ENCODE measurements at regions not wholly inside any gene's neighbourhood (a gene's known extent, or its start where the extent isn't known, plus 50 kb on each side); places are given as distances from the start of the nearest gene placed in this dataset.

DNA sequence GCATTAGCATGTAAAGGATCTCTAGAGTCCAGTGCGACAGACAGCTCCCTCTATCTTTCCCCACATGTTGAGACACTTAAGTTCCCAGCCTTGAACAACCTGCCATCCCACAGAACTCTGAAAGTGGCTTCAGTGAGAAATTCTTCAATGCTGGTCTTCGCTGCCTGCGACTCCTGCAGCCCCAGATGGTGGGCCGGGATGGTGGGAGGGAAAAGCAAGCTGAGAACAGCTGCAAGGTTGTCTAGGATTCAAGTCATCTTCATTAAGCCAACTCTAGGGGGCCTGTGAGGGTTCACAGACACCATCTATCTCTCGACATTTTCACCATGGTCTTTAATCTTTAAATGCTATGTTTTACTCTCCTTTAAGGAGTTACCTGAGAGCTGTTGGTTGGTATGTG lies 185.5 kb upstream of the C1orf174 start:
- H3K27ac ChIP-seq (ENCODE audit: low read length): no peak overlapping the region
- H3K27me3 ChIP-seq (ENCODE audit: control insufficient read depth, insufficient read depth): no peaks in the 10 kb centered on the region
- H3K4me1 ChIP-seq (ENCODE audit: control insufficient read depth, insufficient read depth, low read length): peaks cover 2% of the 10 kb centered on the region
- H3K9me3 ChIP-seq (ENCODE audit: control insufficient read depth, low read length): no peaks in the 10 kb centered on the region
- DNase-seq (no peak), ATAC-seq (no peak)
- H3K4me3 ChIP-seq (ENCODE audit: low read length): no peak overlapping the region
- 77% methylated on average over 5 of the region's 5 CpGs for WGBS
- intact Hi-C loops (cut with DNase I): no loop called here

DNA sequence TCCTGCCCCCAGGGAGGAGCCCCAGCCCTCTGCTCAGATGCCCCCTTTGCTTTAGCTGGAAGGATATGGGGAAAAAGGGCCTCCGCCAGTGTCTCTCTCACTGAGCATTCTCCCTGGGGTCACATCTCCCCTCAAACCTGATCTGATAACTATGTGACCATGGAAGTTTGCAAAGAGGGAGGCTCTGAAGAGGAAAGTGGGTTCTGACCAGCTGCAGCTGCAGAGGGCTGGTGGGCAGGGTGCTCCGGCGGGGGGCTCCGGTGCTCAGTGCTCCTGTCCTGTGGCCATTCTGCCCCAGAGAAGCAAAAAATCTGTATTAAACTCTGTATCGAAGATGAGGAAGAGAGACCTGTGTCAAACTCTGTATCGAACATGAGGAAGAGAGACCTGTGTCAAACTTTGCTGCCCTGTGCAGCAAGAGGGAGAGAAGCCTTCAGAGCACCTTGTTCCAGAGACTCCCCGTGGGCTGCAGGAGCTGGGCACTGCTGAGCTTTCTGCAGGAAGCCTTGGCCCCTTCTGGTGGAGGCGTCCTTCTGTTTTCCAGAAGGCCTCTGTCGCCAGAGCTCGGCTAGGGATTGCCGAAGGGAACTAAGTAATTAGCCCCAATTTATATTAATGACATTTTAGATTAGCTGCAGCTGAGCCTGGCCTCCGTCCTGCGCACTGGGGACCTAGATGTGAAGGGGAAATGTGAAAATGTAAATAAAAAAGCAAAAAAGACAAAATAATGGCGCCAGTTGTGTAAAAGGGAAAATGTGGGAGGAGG lies 186.2 kb upstream of the C1orf174 start:
- DNase-seq (no peak), ATAC-seq (no peak)
- peaks cover 2% of the 10 kb centered on the region for H3K4me1 ChIP-seq (ENCODE audit: control insufficient read depth, insufficient read depth, low read length)
- H3K4me3 ChIP-seq (ENCODE audit: low read length): no peak overlapping the region
- intact Hi-C loops (cut with DNase I): no loop called here
- 89% methylated on average over 14 of the region's 14 CpGs for WGBS
- no peak overlapping the region for H3K27ac ChIP-seq (ENCODE audit: low read length)
- H3K27me3 ChIP-seq (ENCODE audit: control insufficient read depth, insufficient read depth): no peaks in the 10 kb centered on the region
- peaks cover under 1% of the 10 kb centered on the region for H3K9me3 ChIP-seq (ENCODE audit: control insufficient read depth, low read length)

DNA sequence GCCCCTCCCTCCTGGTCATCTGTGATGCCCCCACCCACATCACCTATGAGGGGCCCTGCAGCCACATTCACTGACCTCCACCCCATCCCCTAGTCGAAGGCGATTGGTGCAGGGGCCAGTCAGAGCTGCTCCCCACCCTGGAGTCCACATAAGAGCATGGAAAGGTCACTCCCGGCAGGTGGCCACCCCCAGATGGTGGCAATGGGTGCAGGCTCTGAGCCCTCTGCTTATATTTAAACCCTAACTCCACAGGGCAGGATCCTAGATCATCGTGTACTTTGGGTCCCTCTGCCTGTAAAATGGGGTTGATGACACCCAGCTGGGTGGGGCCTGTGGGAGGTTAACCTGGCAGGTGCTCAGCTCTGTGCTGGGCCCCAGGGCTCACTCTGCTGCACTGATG lies 186.8 kb upstream of the C1orf174 start:
- H3K27ac ChIP-seq (ENCODE audit: low read length): no peak overlapping the region
- no peak overlapping the region for H3K4me3 ChIP-seq (ENCODE audit: low read length)
- peaks cover 2% of the 10 kb centered on the region for H3K9me3 ChIP-seq (ENCODE audit: control insufficient read depth, low read length)
- WGBS: 85% methylated on average over 4 of the region's 4 CpGs
- intact Hi-C loops (cut with DNase I): no loop called here
- H3K4me1 ChIP-seq (ENCODE audit: control insufficient read depth, insufficient read depth, low read length): peaks cover 2% of the 10 kb centered on the region
- no peak for DNase-seq
- ATAC-seq: no peak
- H3K27me3 ChIP-seq (ENCODE audit: control insufficient read depth, insufficient read depth): no peaks in the 10 kb centered on the region

DNA sequence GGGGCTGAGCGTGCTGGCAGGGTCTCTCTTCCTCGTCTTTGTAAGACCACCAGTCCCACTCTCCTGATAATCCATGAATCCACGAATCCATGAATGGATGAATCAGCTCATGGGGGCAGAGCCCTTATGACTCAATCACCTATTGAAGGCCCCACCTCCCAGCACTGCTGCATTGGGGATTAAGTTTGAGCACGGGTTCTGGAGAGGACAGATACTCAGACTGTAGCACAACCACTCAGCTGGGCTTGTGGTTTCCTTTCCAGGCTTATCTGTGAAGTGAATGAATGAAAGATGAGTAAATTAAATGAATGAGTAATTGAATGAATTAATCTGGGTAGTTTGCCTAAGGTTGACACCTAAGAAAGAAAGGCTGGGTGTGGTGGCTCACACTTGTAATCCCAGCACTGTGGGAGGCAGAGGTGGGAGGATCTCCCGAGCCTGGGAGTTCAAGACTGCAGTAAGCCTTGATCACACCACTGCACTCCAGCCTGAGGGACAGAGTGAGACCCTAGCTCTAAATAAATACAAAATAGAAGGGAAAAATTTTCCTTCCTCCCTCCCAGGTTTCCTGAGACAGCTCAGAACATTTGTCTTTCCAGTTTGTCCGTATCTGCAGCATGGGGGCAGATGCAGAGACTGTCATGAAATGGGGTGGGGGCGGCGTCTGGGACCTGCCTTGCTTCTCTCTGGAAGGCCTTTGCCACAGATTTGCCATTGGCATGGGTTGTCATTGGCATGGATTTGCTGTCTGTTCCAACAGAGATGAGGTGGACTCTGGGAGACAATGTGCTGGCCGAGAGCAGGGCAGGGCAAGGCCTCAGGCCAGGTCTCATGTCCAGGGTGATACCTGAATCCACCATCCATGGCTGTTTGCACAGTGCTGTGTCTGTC lies 187.7 kb upstream of the C1orf174 start:
- no peaks in the 10 kb centered on the region for H3K27me3 ChIP-seq (ENCODE audit: control insufficient read depth, insufficient read depth)

DNA sequence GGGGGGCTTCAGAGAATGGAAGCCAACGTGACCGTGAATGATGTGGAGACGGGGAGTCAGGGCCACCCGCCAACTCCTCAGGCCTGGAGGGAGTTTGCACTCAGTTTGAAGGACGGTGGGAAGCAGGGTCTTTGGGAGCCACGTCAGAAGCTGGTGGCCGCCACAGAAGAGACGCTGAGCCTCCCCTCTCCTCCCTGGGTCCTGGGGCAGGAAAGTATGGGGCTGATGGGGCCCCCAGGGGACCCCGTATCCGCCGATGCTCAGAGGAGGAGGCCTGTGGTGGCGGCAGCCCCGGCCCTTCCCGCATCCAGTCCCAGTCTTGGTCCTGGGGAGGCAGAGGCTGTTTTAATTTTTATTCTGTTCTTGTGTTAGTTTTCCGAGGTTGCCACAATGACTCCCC lies 188.6 kb upstream of the C1orf174 start:
- Histone ChIP-seq H3K9me3 (ENCODE audit: control insufficient read depth, low read length) (peaks cover 2% of the 10 kb centered on the region), H3K4me3 (ENCODE audit: low read length) (no peak overlapping the region), H3K4me1 (ENCODE audit: control insufficient read depth, insufficient read depth, low read length) (no peaks in the 10 kb centered on the region), H3K27me3 (ENCODE audit: control insufficient read depth, insufficient read depth) (no peaks in the 10 kb centered on the region), H3K27ac (ENCODE audit: low read length) (no peak overlapping the region)
- DNase-seq (no peak), ATAC-seq (no peak)
- 87% methylated on average over 15 of the region's 15 CpGs for WGBS
- intact Hi-C loops (cut with DNase I): no loop called here

More for the DNA sequence above, 187.7 kb upstream of the C1orf174 start:
- no peak for DNase-seq
- 73% methylated on average over 9 of the region's 9 CpGs for WGBS
- peaks cover 2% of the 10 kb centered on the region for H3K4me1 ChIP-seq (ENCODE audit: control insufficient read depth, insufficient read depth, low read length)
- no peak for ATAC-seq
- intact Hi-C loops (cut with DNase I): no loop called here
- peaks cover 2% of the 10 kb centered on the region for H3K9me3 ChIP-seq (ENCODE audit: control insufficient read depth, low read length)
- no peak overlapping the region for H3K4me3 ChIP-seq (ENCODE audit: low read length)
- H3K27ac ChIP-seq (ENCODE audit: low read length): no peak overlapping the region

DNA sequence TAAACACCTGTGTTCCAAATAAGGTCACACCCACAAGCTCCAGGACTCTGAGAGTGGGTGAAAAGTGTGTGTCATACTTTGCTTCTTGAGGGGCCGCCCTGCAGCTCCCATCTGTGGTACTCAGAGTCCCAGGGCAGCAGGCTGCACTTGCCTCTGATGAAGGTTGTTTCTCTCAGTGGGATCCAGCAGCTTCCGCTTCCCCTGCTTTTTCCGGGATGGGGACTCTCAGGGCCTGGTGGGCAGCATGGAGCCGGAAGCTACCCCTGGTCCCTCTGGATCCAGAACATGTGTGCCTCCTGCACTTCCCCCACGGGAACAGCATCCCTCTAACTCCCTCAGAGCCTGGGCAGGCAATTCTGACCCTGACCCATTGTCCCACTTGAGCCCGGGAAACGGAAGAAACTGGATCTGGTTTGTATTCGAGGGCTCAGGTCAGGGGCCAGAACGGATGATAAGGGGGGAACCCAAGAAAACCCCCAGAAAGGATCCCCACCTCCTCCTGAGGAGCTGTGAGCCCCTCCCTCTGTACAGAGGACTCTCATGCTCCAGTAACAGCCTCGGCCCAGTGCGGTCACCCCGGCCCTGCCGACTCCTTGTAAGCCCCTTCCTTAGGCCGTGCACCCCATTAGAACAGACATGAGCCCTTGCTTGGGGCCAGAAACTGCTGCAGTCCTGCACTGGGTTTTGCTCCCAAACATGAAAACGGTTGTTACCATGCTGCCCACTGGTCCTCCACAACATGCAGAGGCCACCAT lies 189.5 kb upstream of the C1orf174 start:
- 85% methylated on average over 15 of the region's 15 CpGs for whole genome bisulfite sequencing
- intact Hi-C loops (cut with DNase I): no loop called here
- no peak overlapping the region for H3K4me3 ChIP-seq (ENCODE audit: low read length)
- no peaks in the 10 kb centered on the region for H3K27me3 ChIP-seq (ENCODE audit: control insufficient read depth, insufficient read depth)
- peaks cover 2% of the 10 kb centered on the region for H3K9me3 ChIP-seq (ENCODE audit: control insufficient read depth, low read length)
- H3K27ac ChIP-seq (ENCODE audit: low read length): no peak overlapping the region
- DNase-seq: no peak
- no peaks in the 10 kb centered on the region for H3K4me1 ChIP-seq (ENCODE audit: control insufficient read depth, insufficient read depth, low read length)
- ATAC-seq: no peak

DNA sequence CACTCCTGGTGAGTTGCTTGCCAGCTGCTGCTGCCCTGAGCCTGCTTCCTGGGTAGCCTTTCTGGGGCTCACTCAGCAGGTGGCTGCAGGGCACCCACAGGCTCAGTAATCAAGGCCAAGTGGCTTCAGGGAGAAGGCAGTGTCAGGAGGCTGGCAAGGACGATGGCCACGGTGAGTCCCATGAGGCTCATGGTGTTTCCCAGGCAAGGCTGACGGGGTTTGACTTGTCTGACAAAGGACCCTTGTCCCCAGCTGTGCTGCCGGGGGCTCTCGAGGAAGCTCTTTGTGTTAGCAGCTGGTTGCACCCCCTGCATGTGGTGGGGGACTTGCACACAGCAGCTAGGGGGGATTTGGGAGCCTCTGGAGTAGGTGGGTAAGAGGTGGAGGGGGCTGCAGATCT lies 190.5 kb upstream of the C1orf174 start:
- WGBS: 77% methylated on average over 5 of the region's 5 CpGs
- H3K9me3 ChIP-seq (ENCODE audit: control insufficient read depth, low read length): peaks cover 2% of the 10 kb centered on the region
- DNase-seq (no peak), ATAC-seq (no peak)
- no peaks in the 10 kb centered on the region for H3K27me3 ChIP-seq (ENCODE audit: control insufficient read depth, insufficient read depth)
- H3K27ac ChIP-seq (ENCODE audit: low read length): no peak overlapping the region
- no peaks in the 10 kb centered on the region for H3K4me1 ChIP-seq (ENCODE audit: control insufficient read depth, insufficient read depth, low read length)
- intact Hi-C loops (cut with DNase I): no loop called here
- no peak overlapping the region for H3K4me3 ChIP-seq (ENCODE audit: low read length)

DNA sequence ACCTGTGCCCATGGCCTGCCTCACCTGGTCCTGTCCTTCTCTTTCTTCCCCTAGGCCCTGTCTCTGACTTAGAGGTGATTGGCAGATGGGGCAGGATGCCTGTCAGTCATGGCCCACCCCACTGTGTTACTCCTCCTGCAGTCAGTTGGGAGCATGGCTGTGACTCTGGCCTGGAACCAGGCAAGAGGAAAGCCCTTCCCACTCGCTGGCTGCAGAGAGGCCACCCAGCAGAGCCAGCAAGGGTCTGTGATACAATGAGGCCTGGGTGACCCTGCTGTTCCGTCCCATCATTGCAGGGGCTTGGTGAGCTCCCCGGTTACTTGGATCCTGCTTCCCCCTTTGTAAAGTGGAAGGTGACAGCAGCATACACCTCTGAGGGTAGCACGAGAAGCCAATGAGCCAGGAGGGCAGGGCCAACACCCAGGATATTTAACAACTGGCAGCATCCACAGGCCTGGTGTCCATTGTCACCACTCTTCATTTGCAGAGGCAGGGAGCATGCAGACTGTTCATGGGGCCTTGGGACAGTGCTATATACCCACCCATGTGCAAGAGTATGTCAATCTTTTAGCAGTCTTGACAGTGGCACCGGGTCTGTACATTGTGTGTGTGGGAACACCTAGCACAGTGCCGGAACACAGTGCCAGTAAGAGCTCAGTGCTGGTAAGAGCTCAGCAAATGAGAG lies 191.0 kb upstream of the C1orf174 start:
- intact Hi-C loops (cut with DNase I): no loop called here
- ATAC-seq (no peak), DNase-seq (no peak)
- no peak overlapping the region for H3K4me3 ChIP-seq (ENCODE audit: low read length)
- H3K9me3 ChIP-seq (ENCODE audit: control insufficient read depth, low read length): peaks cover 2% of the 10 kb centered on the region
- no peak overlapping the region for H3K27ac ChIP-seq (ENCODE audit: low read length)
- H3K4me1 ChIP-seq (ENCODE audit: control insufficient read depth, insufficient read depth, low read length): no peaks in the 10 kb centered on the region
- 81% methylated on average over 6 of the region's 6 CpGs for WGBS
- H3K27me3 ChIP-seq (ENCODE audit: control insufficient read depth, insufficient read depth): no peaks in the 10 kb centered on the region

DNA sequence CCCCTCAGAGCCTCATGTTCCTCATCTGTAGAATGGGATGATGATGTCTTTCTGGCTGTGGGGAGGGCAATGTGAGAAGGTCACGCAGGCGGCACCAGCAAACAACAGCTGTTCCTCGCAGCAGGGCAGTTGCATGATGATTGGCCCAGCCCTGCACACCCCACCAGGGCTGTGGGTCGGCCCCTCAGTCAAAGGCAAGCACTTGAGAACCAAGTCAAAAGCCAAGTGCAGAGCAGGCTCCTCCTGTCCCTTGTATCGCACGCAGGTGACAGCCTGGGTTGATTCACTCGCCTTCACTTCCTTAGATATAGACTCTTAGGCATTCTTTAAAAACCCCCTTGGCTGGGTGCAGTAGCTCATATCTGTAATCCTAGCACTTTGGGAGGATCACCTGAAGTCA lies 191.9 kb upstream of the C1orf174 start:
- no peak for DNase-seq
- intact Hi-C loops (cut with DNase I): no loop called here
- Histone ChIP-seq H3K4me3 (ENCODE audit: low read length) (no peak overlapping the region), H3K27ac (ENCODE audit: low read length) (no peak overlapping the region), H3K4me1 (ENCODE audit: control insufficient read depth, insufficient read depth, low read length) (no peaks in the 10 kb centered on the region), H3K27me3 (ENCODE audit: control insufficient read depth, insufficient read depth) (no peaks in the 10 kb centered on the region), H3K9me3 (ENCODE audit: control insufficient read depth, low read length) (peaks cover 4% of the 10 kb centered on the region)
- no peak for ATAC-seq
- WGBS: 83% methylated on average over 7 of the region's 7 CpGs

DNA sequence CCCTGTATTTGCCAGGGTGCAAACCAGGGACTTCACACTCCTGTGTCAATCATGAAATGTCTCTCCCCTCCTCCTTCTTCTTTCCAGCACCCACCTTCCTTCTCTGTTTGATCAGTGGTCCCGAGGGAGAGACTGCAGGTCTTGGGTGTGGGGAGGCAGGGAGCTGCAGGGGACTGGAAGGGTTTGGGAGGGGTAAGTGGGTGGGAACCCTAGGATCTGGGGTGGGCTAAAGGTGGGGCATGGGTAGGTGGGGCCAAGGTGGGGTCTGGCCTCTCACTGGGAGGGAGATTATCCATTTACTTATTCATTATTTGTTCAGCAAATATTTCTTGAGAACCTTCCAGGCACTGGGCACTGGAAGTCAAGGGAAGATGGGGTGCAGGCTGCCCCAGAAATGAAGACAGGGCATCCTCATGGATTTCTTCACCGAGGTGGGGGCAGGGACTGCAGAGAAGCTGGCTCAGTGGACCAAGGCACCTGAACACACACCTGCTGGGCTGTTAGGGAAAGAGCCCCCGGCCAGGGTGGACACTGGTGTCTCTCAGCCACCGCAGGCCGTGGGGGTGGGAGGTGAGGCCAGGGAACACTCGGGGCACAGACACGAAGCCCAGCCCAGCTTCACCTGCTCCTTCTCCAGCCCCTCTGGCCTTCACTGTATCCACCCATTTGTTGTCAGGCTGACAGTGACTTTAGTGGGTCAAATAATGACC lies 193.9 kb upstream of the C1orf174 start:
- ATAC-seq: no peak
- H3K4me3 ChIP-seq (ENCODE audit: low read length): no peak overlapping the region
- H3K4me1 ChIP-seq (ENCODE audit: control insufficient read depth, insufficient read depth, low read length): no peaks in the 10 kb centered on the region
- H3K27ac ChIP-seq (ENCODE audit: low read length): no peak overlapping the region
- no peak for DNase-seq
- WGBS: 82% methylated on average over 7 of the region's 7 CpGs
- intact Hi-C loops (cut with DNase I): no loop called here
- H3K27me3 ChIP-seq (ENCODE audit: control insufficient read depth, insufficient read depth): no peaks in the 10 kb centered on the region
- H3K9me3 ChIP-seq (ENCODE audit: control insufficient read depth, low read length): peaks cover 4% of the 10 kb centered on the region

Data from right cardiac atrium (tissue), 5 donors.